H9 (cell line): ENCODE measurements at regions not wholly inside any gene's neighbourhood (a gene's known extent, or its start where the extent isn't known, plus 50 kb on each side); places are given as distances from the start of the nearest gene placed in this dataset.

ENCODE experiments used
- DNase-seq: peaks from one replicate; pipeline ENCODE4 v3.0.0-alpha.2; 2017
- H2AFZ ChIP-seq: one replicate; pipeline ENCODE4 v1.6.1; 2013; ENCODE audit warnings: mild to moderate bottlenecking, low read length, control low read depth, moderate library complexity
- H2AK5ac ChIP-seq: 2 replicates; pipeline ENCODE4 v1.6.1; 2013; ENCODE audit warnings: low read length, control low read depth, mixed read lengths; ENCODE audit not compliant: insufficient read length
- H2BK120ac ChIP-seq: one replicate; pipeline ENCODE4 v1.6.1; 2013; ENCODE audit warnings: low read depth, mild to moderate bottlenecking, low read length, control low read depth, inconsistent platforms; ENCODE audit not compliant: poor library complexity, severe bottlenecking
- H2BK12ac ChIP-seq: 2 replicates; pipeline ENCODE4 v1.6.1; 2013; ENCODE audit warnings: low read length, control low read depth, mixed read lengths, low read depth; ENCODE audit not compliant: insufficient read length
- H2BK15ac ChIP-seq: 2 replicates; pipeline ENCODE4 v1.6.1; 2013; ENCODE audit warnings: low read depth, low read length, control low read depth
- H2BK20ac ChIP-seq: one replicate; pipeline ENCODE4 v1.6.1; 2013; ENCODE audit warnings: low read depth, mild to moderate bottlenecking, low read length, control low read depth, inconsistent platforms; ENCODE audit not compliant: poor library complexity, severe bottlenecking
- H2BK5ac ChIP-seq: 2 replicates; pipeline ENCODE4 v1.6.1; 2013; ENCODE audit warnings: low read length, control low read depth, mixed read lengths; ENCODE audit not compliant: insufficient read length
- H3K14ac ChIP-seq: 2 replicates; pipeline ENCODE4 v1.6.1; 2013; ENCODE audit warnings: low read length, control low read depth; ENCODE audit not compliant: insufficient read depth
- H3K18ac ChIP-seq: 2 replicates; pipeline ENCODE4 v1.6.1; 2013; ENCODE audit warnings: low read depth, mild to moderate bottlenecking, mixed read lengths, low read length, control low read depth; ENCODE audit not compliant: insufficient read length
- H3K23ac ChIP-seq: 2 replicates; pipeline ENCODE4 v1.6.1; 2013; ENCODE audit warnings: low read length, control low read depth, mixed read lengths, low read depth; ENCODE audit not compliant: insufficient read length
- H3K23me2 ChIP-seq: 2 replicates; pipeline ENCODE4 v1.6.1; 2013; ENCODE audit warnings: low read depth, mild to moderate bottlenecking, mixed read lengths, low read length, control low read depth; ENCODE audit not compliant: insufficient read length, poor library complexity, severe bottlenecking
- H3K27ac ChIP-seq: 2 replicates; pipeline ENCODE4 v1.5.1; 2013; ENCODE audit warnings: low read length, control low read depth, mixed read lengths, low read depth; ENCODE audit not compliant: insufficient read length
- H3K27me3 ChIP-seq: 2 replicates; pipeline ENCODE4 v1.6.1; 2013; ENCODE audit warnings: low read length, control low read depth, inconsistent platforms; ENCODE audit not compliant: insufficient read depth
- H3K4ac ChIP-seq: 2 replicates; pipeline ENCODE4 v1.6.1; 2013; ENCODE audit warnings: low read depth, mild to moderate bottlenecking, control low read depth, inconsistent platforms, low read length, moderate library complexity
- H3K4me1 ChIP-seq: 2 replicates; pipeline ENCODE4 v1.6.1; 2013; ENCODE audit warnings: low read length, control low read depth, inconsistent platforms; ENCODE audit not compliant: insufficient read depth
- H3K4me2 ChIP-seq: 2 replicates; pipeline ENCODE4 v1.6.1; 2013; ENCODE audit warnings: low read length, control low read depth, mixed read lengths; ENCODE audit not compliant: insufficient read length, insufficient read depth
- H3K56ac ChIP-seq: 2 replicates; pipeline ENCODE4 v1.6.1; 2013; ENCODE audit warnings: low read depth, mild to moderate bottlenecking, mixed read lengths, low read length, control low read depth; ENCODE audit not compliant: insufficient read length
- H3K79me1 ChIP-seq: 2 replicates; pipeline ENCODE4 v1.6.1; 2013; ENCODE audit warnings: low read depth, mild to moderate bottlenecking, moderate library complexity, low read length, control low read depth, inconsistent platforms; ENCODE audit not compliant: insufficient read depth, poor library complexity, severe bottlenecking
- H3K79me2 ChIP-seq: 2 replicates; pipeline ENCODE4 v1.6.1; 2013; ENCODE audit warnings: low read length, control low read depth, inconsistent platforms; ENCODE audit not compliant: insufficient read depth
- H3K9ac ChIP-seq: 2 replicates; pipeline ENCODE4 v1.6.1; 2013; ENCODE audit warnings: low read length, control low read depth, mixed read lengths; ENCODE audit not compliant: insufficient read length; ENCODE audit errors: extremely low read depth
- H3K9me3 ChIP-seq: one replicate; pipeline ENCODE4 v1.6.1; 2013; ENCODE audit warnings: low read depth, low read length, inconsistent platforms; ENCODE audit not compliant: control insufficient read depth
- H3T11ph ChIP-seq: one replicate; pipeline ENCODE4 v1.6.1; 2013; ENCODE audit warnings: mild to moderate bottlenecking, low read length, control low read depth, inconsistent platforms
- H4K20me1 ChIP-seq: one replicate; pipeline ENCODE4 v1.6.1; 2013; ENCODE audit not compliant: control insufficient read depth, insufficient read length, insufficient read depth
- H4K5ac ChIP-seq: 2 replicates; pipeline ENCODE4 v1.6.1; 2013; ENCODE audit warnings: low read depth, mild to moderate bottlenecking, mixed read lengths, low read length, control low read depth; ENCODE audit not compliant: insufficient read length
- H4K8ac ChIP-seq: replicated peaks from 2 replicates; pipeline ENCODE4 v1.6.1; 2013; ENCODE audit warnings: low read length, control low read depth, mixed read lengths, low read depth; ENCODE audit not compliant: insufficient read length
- H4K91ac ChIP-seq: 2 replicates; pipeline ENCODE4 v1.6.1; 2013; ENCODE audit warnings: low read depth, mild to moderate bottlenecking, moderate library complexity, mixed read lengths, low read length, control low read depth; ENCODE audit not compliant: insufficient read length
- H3K27ac Mint-ChIP-seq, 3 experiments: 2 replicates in 2 of 3; 3 replicates in 1 of 3; pipeline ENCODE4 v1.8.0; 2020 to 2021; ENCODE audit warnings: mixed read lengths in 3 of 3, mild to moderate bottlenecking in 1 of 3, moderate library complexity in 1 of 3
- H3K27me3 Mint-ChIP-seq: 2 replicates; pipeline ENCODE4 v1.8.0; 2021; ENCODE audit warnings: low read depth, mild to moderate bottlenecking, moderate library complexity, mixed read lengths
- H3K36me3 Mint-ChIP-seq, 3 experiments: 2 replicates in 2 of 3; 3 replicates in 1 of 3; pipeline ENCODE4 v1.8.0; 2020 to 2021; ENCODE audit warnings: low read depth in 3 of 3, mixed read lengths in 3 of 3; ENCODE audit not compliant: insufficient read depth in 1 of 3
- H3K4me1 Mint-ChIP-seq, 2 experiments: 2 replicates each; pipeline ENCODE4 v1.8.0; 2020; ENCODE audit warnings: mixed read lengths in 2 of 2
- H3K4me3 Mint-ChIP-seq, 2 experiments: 2 replicates in 1 of 2; 3 replicates in 1 of 2; pipeline ENCODE4 v1.8.0; 2020 to 2021; ENCODE audit warnings: mild to moderate bottlenecking in 2 of 2, mixed read lengths in 2 of 2, moderate library complexity in 1 of 2
- H3K9me3 Mint-ChIP-seq, 2 experiments: 2 replicates in 1 of 2; 3 replicates in 1 of 2; pipeline ENCODE4 v1.8.0; 2020; ENCODE audit warnings: mild to moderate bottlenecking in 2 of 2, mixed read lengths in 2 of 2, moderate library complexity in 1 of 2
- CTCF ChIP-seq: fragments of 200-600 bp; sonication (generic); conservative IDR thresholded peaks from 3 replicates; pipeline ENCODE4 v1.8.0; 2021; ENCODE audit warnings: antibody characterized with exemption, mild to moderate bottlenecking
- WGBS: extraction: QIAGEN DNeasy Blood & Tissue Kit; methylation state at CpG from one replicate; pipeline ENCODE4 v1.1.7; 2013; ENCODE audit warnings: missing lambda C conversion rate, low lambda C conversion rate, mixed read lengths; ENCODE audit not compliant: insufficient read length; ENCODE audit errors: extremely low coverage; 5-methylcytosine and 5-hydroxymethylcytosine counted together

DNA sequence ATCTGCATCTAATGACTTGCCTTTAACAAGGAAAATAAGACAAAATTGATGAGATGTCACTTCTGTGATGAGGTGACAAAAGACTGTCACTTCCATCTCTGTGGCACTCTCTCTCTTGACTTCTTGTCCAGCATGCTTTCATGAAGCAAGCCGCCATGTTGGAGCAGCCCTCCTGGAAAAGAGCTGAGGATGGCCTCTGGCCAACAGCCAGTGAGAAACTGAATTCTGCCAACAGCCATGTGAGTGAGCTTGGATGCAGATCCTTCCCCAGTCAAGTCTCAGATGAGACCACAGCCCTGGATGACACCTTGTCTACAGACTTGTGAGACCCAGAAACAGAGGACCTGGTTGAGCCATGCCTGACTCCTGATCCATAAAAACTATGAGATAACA lies 412.6 kb upstream of the SHH start:
- TF ChIP-seq CTCF: no peak
- Histone ChIP-seq H3K79me2 (no peaks in the 10 kb centered on the region), H2BK15ac (no peak overlapping the region), H2BK12ac (no peak overlapping the region), H3K9ac (no peak overlapping the region), H3K4me1 (no peaks in the 10 kb centered on the region), H3K79me1 (no peaks in the 10 kb centered on the region), H3K18ac (no peak overlapping the region), H3K27me3 (no peaks in the 10 kb centered on the region), H4K5ac (no peak overlapping the region), H2AFZ (no peak overlapping the region), H3K23me2 (no peaks in the 10 kb centered on the region), H2AK5ac (no peak overlapping the region), H4K20me1 (no peaks in the 10 kb centered on the region), H4K8ac (no peak overlapping the region), H2BK20ac (no peak overlapping the region), H3T11ph (no peak overlapping the region), H3K27ac (no peak overlapping the region), H3K9me3 (no peaks in the 10 kb centered on the region), H3K56ac (no peak overlapping the region), H3K4me2 (no peak overlapping the region), H2BK5ac (no peak overlapping the region), H3K23ac (no peak overlapping the region), H2BK120ac (no peak overlapping the region), H3K4ac (no peak overlapping the region), H3K14ac (no peak overlapping the region), H4K91ac (no peak overlapping the region)
- Mint-ChIP-seq H3K9me3 (peaks cover 5 to 7% of the 10 kb centered on the region in 2 experiments), H3K27ac (no peak overlapping the region), H3K36me3 (no peaks in the 10 kb centered on the region; a peak in 1 of 7 replicates), H3K4me1 (no peaks in the 10 kb centered on the region), H3K27me3 (no peaks in the 10 kb centered on the region; the same call in 1 of the 2 replicates), H3K4me3 (no peak overlapping the region)
- WGBS: no CpG with 5 or more reads among the region's 1 CpG
- DNase-seq: no peak
